Fibroblast of skin of abdomen (primary cell): ENCODE measurements at regions not wholly inside any gene's neighbourhood (a gene's known extent, or its start where the extent isn't known, plus 50 kb on each side); places are given as distances from the start of the nearest gene placed in this dataset.
A peak's percentile ranks its signal among the peaks of the same experiment; 100 is the strongest.
"Not testable (repeated sequence)": the region's sequence is repeated elsewhere in the genome, so short reads cannot be mapped to it uniquely, and the experiment has no call there.

ENCODE experiments used
- DNase-seq: peaks from one replicate; pipeline ENCODE4 v3.0.0-alpha.2; 2013

- no peak for DNase-seq
These were observed 311.2 kb downstream of the C16orf95 start for GRCh38 chr16:87006021-87006420.

GRCh38 chr16:87006789-87007745 lies 310.1 kb downstream of the C16orf95 start:
- DNase-seq, result no peak

- DNase-seq, result no peak
These were observed 309.3 kb downstream of the C16orf95 start for GRCh38 chr16:87007907-87008306.

GRCh38 chr16:87008664-87009063 lies 308.5 kb downstream of the C16orf95 start:
- DNase-seq, result no peak

- DNase-seq, result no peak
These were observed 303.9 kb downstream of the C16orf95 start for GRCh38 chr16:87012954-87013938.

GRCh38 chr16:87014112-87014511 lies 303.1 kb downstream of the C16orf95 start:
- DNase-seq, result no peak

GRCh38 chr16:87015021-87015420 lies 302.2 kb downstream of the C16orf95 start:
- no peak for DNase-seq

GRCh38 chr16:87016046-87017035 lies 300.9 kb downstream of the C16orf95 start:
- DNase-seq, result no peak

GRCh38 chr16:87017371-87018012 lies 299.7 kb downstream of the C16orf95 start:
- peak; percentile 85 for DNase-seq

GRCh38 chr16:87025676-87026075 lies 291.5 kb downstream of the C16orf95 start:
- no peak for DNase-seq

GRCh38 chr16:87027056-87027616 lies 290.1 kb downstream of the C16orf95 start:
- DNase-seq, result no peak

- DNase-seq, result no peak
These were observed 288.5 kb downstream of the C16orf95 start for GRCh38 chr16:87028481-87029320.

GRCh38 chr16:87032554-87032953 lies 284.6 kb downstream of the C16orf95 start:
- no peak for DNase-seq

GRCh38 chr16:87033021-87033471 lies 284.1 kb downstream of the C16orf95 start:
- DNase-seq, result no peak

- DNase-seq, result no peak
These were observed 283.5 kb downstream of the C16orf95 start for GRCh38 chr16:87033541-87034300.

- no peak for DNase-seq
These were observed 282.9 kb downstream of the C16orf95 start for GRCh38 chr16:87034317-87034716.

GRCh38 chr16:87035053-87035452 lies 282.1 kb downstream of the C16orf95 start:
- DNase-seq, result no peak

- DNase-seq, result no peak
These were observed 280.2 kb downstream of the C16orf95 start for GRCh38 chr16:87037012-87037411.

GRCh38 chr16:87038528-87038927 lies 278.7 kb downstream of the C16orf95 start:
- not testable (repeated sequence) for DNase-seq
